SKM-1 treated with dmso at 0.1 percent for 144 hours (cell line): ENCODE measurements at regions not wholly inside any gene's neighbourhood (a gene's known extent, or its start where the extent isn't known, plus 50 kb on each side); places are given as distances from the start of the nearest gene placed in this dataset.
"Not testable (repeated sequence)": the region's sequence is repeated elsewhere in the genome, so short reads cannot be mapped to it uniquely, and the experiment has no call there.

ENCODE experiments used
- DNase-seq: peaks from one replicate; lab custom pipeline; 2025; ENCODE audit not compliant: unreplicated experiment; lab: John Stamatoyannopoulos, UW

DNA sequence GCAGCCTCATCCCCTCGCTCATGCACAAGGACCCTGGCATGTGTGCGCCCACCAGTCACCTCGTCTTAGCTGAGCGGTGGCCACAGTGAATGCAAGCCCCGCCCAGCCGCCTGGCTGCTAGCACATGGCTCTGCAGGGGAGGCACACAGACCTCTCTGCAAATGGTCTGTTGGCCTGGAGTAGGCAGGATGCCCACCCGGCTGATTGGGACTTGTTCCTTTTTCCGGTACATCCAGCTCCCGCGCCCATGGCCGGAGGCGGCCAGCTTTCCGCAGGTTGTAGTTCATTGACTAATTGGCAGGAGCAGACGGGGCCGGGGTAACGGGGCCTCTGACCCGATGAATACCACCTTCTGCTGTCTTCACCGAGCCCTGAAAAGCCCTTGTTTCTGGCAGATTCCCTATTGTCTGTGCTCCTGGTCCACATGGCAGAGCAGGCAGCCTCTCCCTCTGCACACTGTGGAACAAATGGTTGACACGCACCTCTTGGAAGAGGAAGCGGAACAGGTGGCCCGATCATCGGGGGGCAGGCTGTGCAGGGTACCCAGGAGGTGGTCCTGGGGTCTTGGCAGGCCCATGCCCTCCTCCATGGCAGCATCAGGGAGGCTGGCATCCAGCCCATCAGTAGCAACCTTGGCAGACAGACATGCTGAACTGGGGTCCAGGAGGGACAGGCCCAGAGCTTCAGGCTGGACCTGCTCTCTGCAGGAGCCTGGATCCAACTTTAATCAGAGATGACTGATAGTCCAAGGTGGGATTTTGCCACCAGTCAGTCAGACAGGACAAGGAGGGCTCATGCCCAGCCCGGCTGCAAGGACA lies 1512.0 kb downstream of the BRD1 start:
- no peak for DNase-seq

DNA sequence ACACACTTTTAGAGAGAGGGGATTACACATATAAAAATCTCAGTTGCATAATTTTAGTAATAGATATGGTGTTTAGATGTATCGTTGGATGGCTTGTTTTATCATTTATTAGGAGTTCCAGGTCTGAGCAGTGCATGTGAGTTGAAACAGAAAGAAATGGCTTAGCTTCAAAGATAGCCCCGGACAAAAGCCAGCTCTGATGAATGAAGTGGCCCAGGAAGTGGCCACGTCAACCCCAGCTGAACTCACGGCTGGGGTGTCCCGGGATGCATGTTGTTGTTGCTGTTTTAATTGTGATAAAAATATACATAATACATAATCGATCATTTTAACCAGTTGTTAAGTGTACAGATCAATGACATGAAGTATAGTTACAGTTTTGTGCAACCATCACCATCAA lies 1513.6 kb downstream of the BRD1 start:
- DNase-seq: no peak

GRCh38 chr22:48313175-48313830 lies 1514.4 kb downstream of the BRD1 start:
- no peak for DNase-seq

- no peak for DNase-seq
Measured at GRCh38 chr22:48310740-48311139, 1516.9 kb downstream of the BRD1 start.

- DNase-seq: no peak
Measured at GRCh38 chr22:48310289-48310688, 1517.4 kb downstream of the BRD1 start.

DNA sequence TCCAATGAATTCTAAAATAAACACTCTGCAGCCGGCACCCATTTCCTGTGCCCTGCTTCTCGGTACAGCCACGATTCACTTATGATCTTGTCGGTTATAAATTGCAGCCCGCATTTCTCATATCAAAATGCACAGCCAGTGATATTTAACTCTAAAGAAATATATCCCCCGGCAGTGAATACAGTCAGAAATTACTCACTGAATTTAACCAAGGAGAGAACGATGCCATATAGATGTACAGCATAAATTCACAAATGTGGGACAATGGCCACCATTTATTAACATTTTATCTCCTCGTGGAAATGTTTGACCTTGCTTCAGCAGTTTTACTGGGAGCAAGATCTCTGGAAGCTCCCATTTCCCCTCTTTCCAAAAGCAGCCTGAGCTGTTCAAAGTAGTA lies 1517.8 kb downstream of the BRD1 start:
- DNase-seq: no peak

GRCh38 chr22:48309115-48309705 lies 1518.5 kb downstream of the BRD1 start:
- DNase-seq: no peak

DNA sequence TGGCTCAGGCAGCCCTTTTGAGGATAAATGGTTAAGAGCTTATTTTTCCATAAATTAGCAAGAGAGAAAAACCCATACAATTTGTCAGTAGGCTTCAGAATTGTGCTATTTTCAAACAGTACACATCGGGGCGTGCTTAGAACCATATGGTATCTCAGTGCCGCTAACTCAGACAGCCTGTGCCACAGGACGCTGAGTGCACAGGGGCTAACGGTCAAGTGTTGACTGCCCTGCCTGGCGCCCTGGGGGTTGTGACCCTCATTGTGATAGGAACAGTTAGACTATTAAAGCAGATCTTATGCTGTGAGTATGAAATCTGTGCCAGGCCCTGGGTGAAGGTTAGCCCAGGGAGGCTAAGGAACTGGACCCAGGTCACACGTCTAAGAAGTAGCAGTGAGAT lies 1519.7 kb downstream of the BRD1 start:
- DNase-seq: no peak

DNA sequence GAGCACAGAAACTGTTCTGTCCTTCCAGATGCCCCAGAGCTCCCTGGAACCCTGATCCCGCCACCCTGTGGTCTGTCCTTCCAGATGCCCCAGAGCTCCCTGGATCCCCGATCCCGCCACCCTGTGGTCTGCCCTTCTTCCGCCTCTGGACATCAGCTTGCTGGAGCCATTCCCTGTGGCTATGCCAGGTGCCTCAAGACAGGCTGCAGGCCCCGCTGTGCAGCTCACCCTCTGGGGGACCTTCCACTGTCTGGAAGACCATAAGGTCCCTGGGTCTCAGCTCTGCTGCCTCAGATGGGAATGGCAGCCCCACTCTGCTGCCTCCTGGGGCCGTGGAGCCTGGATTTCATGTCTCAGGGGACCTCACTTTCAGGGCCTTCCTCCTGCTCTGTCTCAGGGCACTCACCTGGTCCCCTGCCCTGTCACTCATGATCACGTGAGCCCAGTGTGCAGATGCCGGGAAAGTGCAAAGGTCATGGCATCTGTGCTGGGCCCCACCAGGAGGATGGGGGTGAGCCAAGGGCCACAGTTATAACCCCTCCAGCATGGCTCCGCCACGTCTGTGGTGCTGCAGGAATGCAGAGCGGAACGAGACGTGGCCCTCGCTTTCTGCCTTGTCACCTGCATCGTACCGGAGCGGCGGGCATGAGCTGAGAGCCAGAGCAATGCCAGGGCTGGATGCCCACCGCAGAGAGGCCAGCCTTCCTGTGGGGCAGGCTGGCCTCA lies 1520.7 kb downstream of the BRD1 start:
- no peak for DNase-seq

- no peak for DNase-seq
Measured at GRCh38 chr22:48306284-48306683, 1521.4 kb downstream of the BRD1 start.

GRCh38 chr22:48305726-48306235 lies 1521.9 kb downstream of the BRD1 start:
- no peak for DNase-seq

- no peak for DNase-seq
Measured at GRCh38 chr22:48303369-48303725, 1524.3 kb downstream of the BRD1 start.

DNA sequence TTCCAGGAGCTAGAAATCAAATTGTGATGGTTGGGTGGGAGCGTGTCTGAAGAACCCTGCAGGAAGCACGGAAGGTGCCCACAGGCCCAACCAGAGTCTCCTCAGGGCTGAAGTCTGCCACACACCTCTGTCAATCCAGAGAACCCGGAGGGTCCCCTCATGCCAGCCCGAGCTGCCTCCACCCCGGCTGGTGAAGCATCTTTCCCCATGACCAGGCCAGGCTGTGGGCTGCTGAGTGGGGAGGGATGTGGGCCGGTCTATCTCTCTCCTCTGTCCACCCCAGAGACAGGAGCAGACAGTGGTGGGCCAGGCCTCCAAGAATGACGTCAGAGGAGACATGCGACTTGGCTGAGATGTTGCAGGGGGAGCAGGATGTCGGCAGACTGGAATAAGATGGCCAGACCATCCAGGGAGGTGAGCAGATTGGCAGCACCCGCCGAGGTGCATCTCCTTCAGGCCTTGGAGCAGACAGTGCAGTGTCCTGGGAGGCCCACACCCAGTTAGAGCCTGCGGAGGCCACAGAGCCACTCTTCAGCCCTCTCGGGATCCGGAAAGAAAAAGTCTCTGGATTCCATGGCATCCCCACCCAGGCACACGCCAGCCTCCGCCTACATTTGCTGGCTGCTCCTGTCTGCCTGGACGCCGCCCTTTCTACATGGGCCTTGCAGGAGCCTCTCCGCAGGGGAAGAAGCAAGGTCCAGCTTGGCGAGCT lies 1524.9 kb downstream of the BRD1 start:
- no peak for DNase-seq

GRCh38 chr22:48301908-48302307 lies 1525.8 kb downstream of the BRD1 start:
- no peak for DNase-seq

DNA sequence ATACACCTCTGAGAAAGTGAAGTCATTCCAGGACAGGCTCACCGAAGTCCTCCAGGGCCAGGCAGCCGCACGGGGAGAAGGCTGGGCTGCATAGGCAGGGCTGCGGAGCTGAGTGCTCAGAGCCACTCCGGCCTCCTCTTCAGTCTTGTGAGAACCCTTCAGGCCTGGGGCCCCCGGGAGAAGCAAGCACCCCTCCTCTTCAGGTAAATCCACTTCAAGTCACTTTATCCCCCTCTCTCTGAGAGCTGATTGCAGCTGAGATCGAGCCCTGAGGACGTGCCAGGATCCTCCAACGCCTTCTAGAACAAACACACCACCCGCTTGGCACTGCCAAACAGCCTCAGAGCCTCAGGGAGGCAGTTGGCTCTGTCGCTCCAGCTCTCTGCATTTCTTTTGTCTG lies 1526.3 kb downstream of the BRD1 start:
- DNase-seq: no peak

GRCh38 chr22:48300877-48301276 lies 1526.8 kb downstream of the BRD1 start:
- no peak for DNase-seq

DNA sequence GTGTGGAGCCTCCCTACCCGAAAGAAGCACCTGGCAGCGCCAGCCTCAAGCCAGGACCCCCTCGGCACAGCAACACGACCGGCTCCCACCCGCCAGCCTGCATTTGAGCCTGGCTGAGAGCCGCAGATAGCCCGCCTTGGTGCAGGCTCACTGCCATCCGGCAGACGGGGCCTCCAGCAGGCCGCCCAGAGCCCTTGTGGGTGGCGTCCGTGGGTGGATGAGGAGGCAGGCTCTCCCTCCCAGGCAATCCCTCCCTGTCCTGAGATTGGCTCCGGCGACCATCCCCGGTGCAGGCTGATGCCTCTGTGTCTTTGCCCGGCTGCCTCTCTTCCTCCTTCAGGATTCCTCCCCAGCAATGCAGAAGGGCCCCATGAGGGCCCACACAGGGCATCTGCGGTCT lies 1527.9 kb downstream of the BRD1 start:
- no peak for DNase-seq

DNA sequence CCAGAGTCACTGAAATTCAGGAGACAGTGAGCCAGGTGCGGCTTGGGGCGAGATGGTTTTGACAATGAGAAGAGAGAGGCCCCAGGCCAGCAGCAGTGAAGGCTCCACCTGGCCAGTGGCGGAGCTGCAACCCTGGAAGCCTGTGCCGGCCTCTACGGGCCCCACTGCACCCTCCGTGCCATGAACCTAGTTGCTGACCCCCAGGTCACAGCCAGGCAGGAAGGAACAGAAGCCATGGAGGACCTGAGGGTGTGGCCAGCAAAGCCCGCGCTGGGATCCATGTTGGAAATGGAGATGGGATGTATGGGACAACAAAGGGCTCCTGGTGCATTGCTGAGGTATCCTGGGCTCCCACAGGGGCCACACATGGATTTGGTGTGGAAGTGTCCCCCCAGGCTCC lies 1528.5 kb downstream of the BRD1 start:
- DNase-seq: no peak

- DNase-seq: no peak
Measured at GRCh38 chr22:48297296-48297695, 1530.4 kb downstream of the BRD1 start.

DNA sequence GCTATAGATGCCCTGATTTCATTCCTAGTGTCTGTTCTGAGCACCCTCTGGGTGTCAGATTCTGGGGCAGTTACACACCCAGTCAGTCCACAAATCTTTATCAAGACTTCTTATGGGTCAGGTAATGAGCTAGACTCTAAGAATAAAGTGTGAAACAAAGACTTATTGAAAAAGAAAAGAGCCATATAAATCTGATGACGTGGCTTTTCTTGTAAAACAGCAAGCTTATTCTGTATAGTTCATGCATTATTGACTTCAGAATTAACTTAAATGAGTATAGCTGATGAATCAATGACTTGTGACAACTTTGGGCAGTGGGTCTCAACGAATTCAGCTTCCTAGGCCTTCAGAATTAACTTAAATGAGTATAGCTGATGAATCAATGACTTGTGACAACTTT lies 1527.5 kb downstream of the TBC1D22A start:
- DNase-seq: not testable (repeated sequence)

DNA sequence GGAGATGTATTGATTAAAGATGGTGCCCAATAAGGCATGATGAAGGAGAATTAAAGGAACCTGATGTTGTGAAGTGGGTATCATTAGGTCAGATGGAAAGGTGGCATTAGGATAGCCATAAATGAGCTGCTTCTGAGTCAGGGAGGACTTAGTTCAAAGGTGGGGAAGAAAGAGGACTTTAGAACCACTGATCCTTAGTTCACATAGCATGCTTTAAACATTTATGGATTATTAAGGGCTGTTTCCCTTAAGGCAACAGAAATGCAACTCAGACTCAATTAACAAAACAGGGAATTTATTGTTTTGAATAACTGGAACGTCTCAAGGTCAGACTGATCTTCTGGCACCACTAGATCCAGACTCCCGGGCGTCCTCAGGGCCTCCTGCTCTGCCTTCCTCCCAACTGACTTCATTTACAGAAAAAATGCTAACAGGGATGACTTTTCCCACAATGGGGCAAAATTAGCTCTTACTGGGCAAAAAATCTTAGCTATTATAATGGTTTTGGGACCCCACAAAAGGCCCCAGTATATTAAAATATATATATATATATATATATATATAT lies 1526.0 kb downstream of the TBC1D22A start:
- DNase-seq: no peak
